Fibroblast of the aortic adventitia (primary cell): ENCODE measurements at regions not wholly inside any gene's neighbourhood (a gene's known extent, or its start where the extent isn't known, plus 50 kb on each side); places are given as distances from the start of the nearest gene placed in this dataset.

Experiments
- DNase-seq: peaks from one replicate; pipeline ENCODE4 v3.0.0-alpha.2; 2010; ENCODE audit warnings: low read depth
- H3K4me3 ChIP-seq: 2 replicates; pipeline ENCODE4 v1.5.1; 2011; ENCODE audit warnings: low read depth, mild to moderate bottlenecking, control low read depth, low read length, moderate library complexity
- CTCF ChIP-seq: IDR thresholded peaks from 2 replicates; pipeline ENCODE4 v1.5.1; 2011; ENCODE audit warnings: mild to moderate bottlenecking, low read length, control low read depth, inconsistent platforms; ENCODE audit not compliant: insufficient read depth

GRCh38 chr21:20789729-20790500 is 208.3 kb upstream of the NCAM2 start:
- no peak overlapping the region for H3K4me3 ChIP-seq
- DNase-seq = peak; percentile 20
- no peak for TF ChIP-seq CTCF

GRCh38 chr21:20800106-20800505 is 198.1 kb upstream of the NCAM2 start:
- TF ChIP-seq CTCF = no peak
- no peak overlapping the region for H3K4me3 ChIP-seq
- DNase-seq = no peak

GRCh38 chr21:20802201-20802600 is 196.0 kb upstream of the NCAM2 start:
- H3K4me3 ChIP-seq = no peak overlapping the region
- DNase-seq = no peak
- TF ChIP-seq CTCF = no peak

GRCh38 chr21:20802631-20803260 is 195.5 kb upstream of the NCAM2 start:
- no peak for TF ChIP-seq CTCF
- no peak for DNase-seq
- H3K4me3 ChIP-seq = no peak overlapping the region

- DNase-seq = no peak
- no peak for TF ChIP-seq CTCF
- H3K4me3 ChIP-seq = no peak overlapping the region
Observed at GRCh38 chr21:20811702-20812101, 186.5 kb upstream of the NCAM2 start.

- no peak overlapping the region for H3K4me3 ChIP-seq
- no peak for DNase-seq
- TF ChIP-seq CTCF = no peak
Observed at GRCh38 chr21:20814090-20814489, 184.1 kb upstream of the NCAM2 start.
